ENCODE measurements at regions not wholly inside any gene's neighbourhood (a gene's known extent, or its start where the extent isn't known, plus 50 kb on each side); places are given as distances from the start of the nearest gene placed in this dataset.
"Not testable (repeated sequence)": the region's sequence is repeated elsewhere in the genome, so short reads cannot be mapped to it uniquely, and the experiment has no call there.

GRCh38 chr1:144067042-144067441 is 95.3 kb upstream of the FAM72C start:
- not testable (repeated sequence) for H3K9me3 ChIP-seq (ENCODE audit: control insufficient read depth in 1 of 2, low read length in 2 of 2); H3K36me3 ChIP-seq (ENCODE audit: control insufficient read depth in 1 of 2, insufficient read depth in 2 of 2, low read length in 2 of 2); H3K27ac ChIP-seq (ENCODE audit: low read depth, low read length); H3K4me3 ChIP-seq (ENCODE audit: low read depth in 1 of 2, low read length in 2 of 2); H3K27me3 ChIP-seq (ENCODE audit: control insufficient read depth in 1 of 2, insufficient read depth in 2 of 2, low read length in 2 of 2); H3K9ac ChIP-seq (ENCODE audit: low read depth in 1 of 2, low read length in 2 of 2); H3K4me1 ChIP-seq (ENCODE audit: control insufficient read depth in 1 of 2, insufficient read depth in 2 of 2, low read length in 2 of 2)

- H3K4me1 ChIP-seq (ENCODE audit: control insufficient read depth in 1 of 2, insufficient read depth in 2 of 2, low read length in 2 of 2); H3K27me3 ChIP-seq (ENCODE audit: control insufficient read depth in 1 of 2, insufficient read depth in 2 of 2, low read length in 2 of 2); H3K27ac ChIP-seq (ENCODE audit: low read depth, low read length); H3K36me3 ChIP-seq (ENCODE audit: control insufficient read depth in 1 of 2, insufficient read depth in 2 of 2, low read length in 2 of 2); H3K4me3 ChIP-seq (ENCODE audit: low read depth in 1 of 2, low read length in 2 of 2); H3K9ac ChIP-seq (ENCODE audit: low read depth in 1 of 2, low read length in 2 of 2); H3K9me3 ChIP-seq (ENCODE audit: control insufficient read depth in 1 of 2, low read length in 2 of 2): not testable (repeated sequence)
Measured at GRCh38 chr1:144066071-144066813, 94.5 kb upstream of the FAM72C start.

- not testable (repeated sequence) for H3K9ac ChIP-seq (ENCODE audit: low read depth in 1 of 2, low read length in 2 of 2); H3K4me1 ChIP-seq (ENCODE audit: control insufficient read depth in 1 of 2, insufficient read depth in 2 of 2, low read length in 2 of 2); H3K27me3 ChIP-seq (ENCODE audit: control insufficient read depth in 1 of 2, insufficient read depth in 2 of 2, low read length in 2 of 2); H3K27ac ChIP-seq (ENCODE audit: low read depth, low read length); H3K9me3 ChIP-seq (ENCODE audit: control insufficient read depth in 1 of 2, low read length in 2 of 2); H3K36me3 ChIP-seq (ENCODE audit: control insufficient read depth in 1 of 2, insufficient read depth in 2 of 2, low read length in 2 of 2); H3K4me3 ChIP-seq (ENCODE audit: low read depth in 1 of 2, low read length in 2 of 2)
Measured at GRCh38 chr1:144065299-144066060, 93.7 kb upstream of the FAM72C start.

- H3K27ac ChIP-seq (ENCODE audit: low read depth, low read length); H3K36me3 ChIP-seq (ENCODE audit: control insufficient read depth in 1 of 2, insufficient read depth in 2 of 2, low read length in 2 of 2); H3K4me3 ChIP-seq (ENCODE audit: low read depth in 1 of 2, low read length in 2 of 2); H3K9ac ChIP-seq (ENCODE audit: low read depth in 1 of 2, low read length in 2 of 2); H3K4me1 ChIP-seq (ENCODE audit: control insufficient read depth in 1 of 2, insufficient read depth in 2 of 2, low read length in 2 of 2); H3K9me3 ChIP-seq (ENCODE audit: control insufficient read depth in 1 of 2, low read length in 2 of 2); H3K27me3 ChIP-seq (ENCODE audit: control insufficient read depth in 1 of 2, insufficient read depth in 2 of 2, low read length in 2 of 2): not testable (repeated sequence)
Measured at GRCh38 chr1:144049365-144049764, 77.6 kb upstream of the FAM72C start.

GRCh38 chr1:144046645-144047044 is 74.9 kb upstream of the FAM72C start:
- H3K9ac ChIP-seq (ENCODE audit: low read depth in 1 of 2, low read length in 2 of 2); H3K36me3 ChIP-seq (ENCODE audit: control insufficient read depth in 1 of 2, insufficient read depth in 2 of 2, low read length in 2 of 2); H3K4me3 ChIP-seq (ENCODE audit: low read depth in 1 of 2, low read length in 2 of 2); H3K9me3 ChIP-seq (ENCODE audit: control insufficient read depth in 1 of 2, low read length in 2 of 2); H3K4me1 ChIP-seq (ENCODE audit: control insufficient read depth in 1 of 2, insufficient read depth in 2 of 2, low read length in 2 of 2); H3K27ac ChIP-seq (ENCODE audit: low read depth, low read length); H3K27me3 ChIP-seq (ENCODE audit: control insufficient read depth in 1 of 2, insufficient read depth in 2 of 2, low read length in 2 of 2): not testable (repeated sequence)

GRCh38 chr1:144045751-144046546 is 74.2 kb upstream of the FAM72C start:
- not testable (repeated sequence) for H3K4me3 ChIP-seq (ENCODE audit: low read depth in 1 of 2, low read length in 2 of 2); H3K27me3 ChIP-seq (ENCODE audit: control insufficient read depth in 1 of 2, insufficient read depth in 2 of 2, low read length in 2 of 2); H3K27ac ChIP-seq (ENCODE audit: low read depth, low read length); H3K9me3 ChIP-seq (ENCODE audit: control insufficient read depth in 1 of 2, low read length in 2 of 2); H3K36me3 ChIP-seq (ENCODE audit: control insufficient read depth in 1 of 2, insufficient read depth in 2 of 2, low read length in 2 of 2); H3K9ac ChIP-seq (ENCODE audit: low read depth in 1 of 2, low read length in 2 of 2); H3K4me1 ChIP-seq (ENCODE audit: control insufficient read depth in 1 of 2, insufficient read depth in 2 of 2, low read length in 2 of 2)

GRCh38 chr1:144042251-144042650 is 70.5 kb upstream of the FAM72C start:
- H3K9me3 ChIP-seq (ENCODE audit: control insufficient read depth in 1 of 2, low read length in 2 of 2); H3K27ac ChIP-seq (ENCODE audit: low read depth, low read length); H3K36me3 ChIP-seq (ENCODE audit: control insufficient read depth in 1 of 2, insufficient read depth in 2 of 2, low read length in 2 of 2); H3K9ac ChIP-seq (ENCODE audit: low read depth in 1 of 2, low read length in 2 of 2); H3K4me1 ChIP-seq (ENCODE audit: control insufficient read depth in 1 of 2, insufficient read depth in 2 of 2, low read length in 2 of 2); H3K27me3 ChIP-seq (ENCODE audit: control insufficient read depth in 1 of 2, insufficient read depth in 2 of 2, low read length in 2 of 2); H3K4me3 ChIP-seq (ENCODE audit: low read depth in 1 of 2, low read length in 2 of 2): not testable (repeated sequence)

- not testable (repeated sequence) for H3K27ac ChIP-seq (ENCODE audit: low read depth, low read length); H3K27me3 ChIP-seq (ENCODE audit: control insufficient read depth in 1 of 2, insufficient read depth in 2 of 2, low read length in 2 of 2); H3K4me1 ChIP-seq (ENCODE audit: control insufficient read depth in 1 of 2, insufficient read depth in 2 of 2, low read length in 2 of 2); H3K36me3 ChIP-seq (ENCODE audit: control insufficient read depth in 1 of 2, insufficient read depth in 2 of 2, low read length in 2 of 2); H3K4me3 ChIP-seq (ENCODE audit: low read depth in 1 of 2, low read length in 2 of 2); H3K9me3 ChIP-seq (ENCODE audit: control insufficient read depth in 1 of 2, low read length in 2 of 2); H3K9ac ChIP-seq (ENCODE audit: low read depth in 1 of 2, low read length in 2 of 2)
Measured at GRCh38 chr1:144040293-144040692, 68.5 kb upstream of the FAM72C start.

GRCh38 chr1:144034045-144034444 is 62.3 kb upstream of the FAM72C start:
- H3K9me3 ChIP-seq (ENCODE audit: control insufficient read depth in 1 of 2, low read length in 2 of 2); H3K27me3 ChIP-seq (ENCODE audit: control insufficient read depth in 1 of 2, insufficient read depth in 2 of 2, low read length in 2 of 2); H3K9ac ChIP-seq (ENCODE audit: low read depth in 1 of 2, low read length in 2 of 2); H3K4me1 ChIP-seq (ENCODE audit: control insufficient read depth in 1 of 2, insufficient read depth in 2 of 2, low read length in 2 of 2); H3K27ac ChIP-seq (ENCODE audit: low read depth, low read length); H3K36me3 ChIP-seq (ENCODE audit: control insufficient read depth in 1 of 2, insufficient read depth in 2 of 2, low read length in 2 of 2); H3K4me3 ChIP-seq (ENCODE audit: low read depth in 1 of 2, low read length in 2 of 2): not testable (repeated sequence)

- H3K27me3 ChIP-seq (ENCODE audit: control insufficient read depth in 1 of 2, insufficient read depth in 2 of 2, low read length in 2 of 2); H3K36me3 ChIP-seq (ENCODE audit: control insufficient read depth in 1 of 2, insufficient read depth in 2 of 2, low read length in 2 of 2); H3K9me3 ChIP-seq (ENCODE audit: control insufficient read depth in 1 of 2, low read length in 2 of 2); H3K4me3 ChIP-seq (ENCODE audit: low read depth in 1 of 2, low read length in 2 of 2); H3K27ac ChIP-seq (ENCODE audit: low read depth, low read length); H3K4me1 ChIP-seq (ENCODE audit: control insufficient read depth in 1 of 2, insufficient read depth in 2 of 2, low read length in 2 of 2); H3K9ac ChIP-seq (ENCODE audit: low read depth in 1 of 2, low read length in 2 of 2): not testable (repeated sequence)
Measured at GRCh38 chr1:144031550-144031949, 59.8 kb upstream of the FAM72C start.
